ENCODE measurements at regions not wholly inside any gene's neighbourhood (a gene's known extent, or its start where the extent isn't known, plus 50 kb on each side); places are given as distances from the start of the nearest gene placed in this dataset.

- no peak for DNase-seq
- H3K4me1 Mint-ChIP-seq = no peaks in the 10 kb centered on the region
- H3K36me3 Mint-ChIP-seq (ENCODE audit: low read depth) = no peaks in the 10 kb centered on the region
- no peak overlapping the region for H3K4me3 Mint-ChIP-seq
- H3K9me3 Mint-ChIP-seq = peaks cover 42% of the 10 kb centered on the region
- H3K27ac Mint-ChIP-seq = no peak overlapping the region
- TF ChIP-seq CTCF (IDR thresholded peaks at IDR 0.05) = no peak
- peaks cover 9% of the 10 kb centered on the region for H3K27me3 Mint-ChIP-seq (ENCODE audit: low read depth, poor library complexity)
Measured at GRCh38 chrX:25527156-25527555, 511.4 kb upstream of the ARX start.

- Mint-ChIP-seq H3K27ac (no peak overlapping the region), H3K36me3 (ENCODE audit: low read depth) (no peaks in the 10 kb centered on the region), H3K27me3 (ENCODE audit: low read depth, poor library complexity) (peaks cover 9% of the 10 kb centered on the region), H3K9me3 (peaks cover 46% of the 10 kb centered on the region), H3K4me1 (no peaks in the 10 kb centered on the region), H3K4me3 (no peak overlapping the region)
- no peak for TF ChIP-seq CTCF (IDR thresholded peaks at IDR 0.05)
- no peak for DNase-seq
Measured at GRCh38 chrX:25527596-25527995, 511.8 kb upstream of the ARX start.

- no peak for DNase-seq
- Mint-ChIP-seq H3K36me3 (ENCODE audit: low read depth) (no peaks in the 10 kb centered on the region), H3K4me1 (no peaks in the 10 kb centered on the region), H3K27me3 (ENCODE audit: low read depth, poor library complexity) (peaks cover 3% of the 10 kb centered on the region), H3K9me3 (peaks cover 35% of the 10 kb centered on the region), H3K27ac (no peak overlapping the region), H3K4me3 (no peak overlapping the region)
- no peak for TF ChIP-seq CTCF (IDR thresholded peaks at IDR 0.05)
Measured at GRCh38 chrX:25531096-25531495, 515.3 kb upstream of the ARX start.

- no peaks in the 10 kb centered on the region for H3K27me3 Mint-ChIP-seq (ENCODE audit: low read depth, poor library complexity)
- no peaks in the 10 kb centered on the region for H3K36me3 Mint-ChIP-seq (ENCODE audit: low read depth)
- H3K4me1 Mint-ChIP-seq = no peaks in the 10 kb centered on the region
- H3K9me3 Mint-ChIP-seq = peaks cover 31% of the 10 kb centered on the region
- TF ChIP-seq CTCF (IDR thresholded peaks at IDR 0.05) = no peak
- no peak overlapping the region for H3K27ac Mint-ChIP-seq
- H3K4me3 Mint-ChIP-seq = no peak overlapping the region
- no peak for DNase-seq
Measured at GRCh38 chrX:25534091-25534490, 518.3 kb upstream of the ARX start.

GRCh38 chrX:25536307-25536970 is 520.7 kb upstream of the ARX start:
- H3K27ac Mint-ChIP-seq = no peak overlapping the region
- H3K4me3 Mint-ChIP-seq = no peak overlapping the region
- H3K36me3 Mint-ChIP-seq (ENCODE audit: low read depth) = no peaks in the 10 kb centered on the region
- no peaks in the 10 kb centered on the region for H3K4me1 Mint-ChIP-seq
- no peak for DNase-seq
- H3K27me3 Mint-ChIP-seq (ENCODE audit: low read depth, poor library complexity) = no peaks in the 10 kb centered on the region
- H3K9me3 Mint-ChIP-seq = peaks cover 31% of the 10 kb centered on the region
- no peak for TF ChIP-seq CTCF (IDR thresholded peaks at IDR 0.05)

GRCh38 chrX:25537699-25538098 is 521.9 kb upstream of the ARX start:
- Mint-ChIP-seq H3K9me3 (peaks cover 28% of the 10 kb centered on the region), H3K27ac (no peak overlapping the region), H3K4me3 (no peak overlapping the region), H3K36me3 (ENCODE audit: low read depth) (no peaks in the 10 kb centered on the region), H3K4me1 (no peaks in the 10 kb centered on the region), H3K27me3 (ENCODE audit: low read depth, poor library complexity) (no peaks in the 10 kb centered on the region)
- DNase-seq = no peak
- no peak for TF ChIP-seq CTCF (IDR thresholded peaks at IDR 0.05)

All from nephron progenitor cell (in vitro differentiated cells).